ENCODE measurements at regions not wholly inside any gene's neighbourhood (a gene's known extent, or its start where the extent isn't known, plus 50 kb on each side); places are given as distances from the start of the nearest gene placed in this dataset.

- no peak for DNase-seq
Observed at GRCh38 chr4:160887668-160888067, 1276.1 kb downstream of the FSTL5 start.

GRCh38 chr4:160894128-160894527 lies 1269.7 kb downstream of the FSTL5 start:
- DNase-seq = no peak

- no peak for DNase-seq
Observed at GRCh38 chr4:160894809-160895208, 1269.0 kb downstream of the FSTL5 start.

- DNase-seq = no peak
Observed at GRCh38 chr4:160927311-160927710, 1236.5 kb downstream of the FSTL5 start.

GRCh38 chr4:160928482-160928881 lies 1235.3 kb downstream of the FSTL5 start:
- DNase-seq = no peak

- DNase-seq = no peak
Observed at GRCh38 chr4:160947653-160948052, 1216.1 kb downstream of the FSTL5 start.

GRCh38 chr4:160956875-160957274 lies 1206.9 kb downstream of the FSTL5 start:
- DNase-seq = no peak

GRCh38 chr4:160969925-160970324 lies 1193.9 kb downstream of the FSTL5 start:
- no peak for DNase-seq

- no peak for DNase-seq
Observed at GRCh38 chr4:160980091-160980490, 1183.7 kb downstream of the FSTL5 start.

GRCh38 chr4:160981083-160981482 lies 1182.7 kb downstream of the FSTL5 start:
- no peak for DNase-seq

- no peak for DNase-seq
Observed at GRCh38 chr4:160983035-160983434, 1180.8 kb downstream of the FSTL5 start.

- DNase-seq = no peak
Observed at GRCh38 chr4:161002386-161002785, 1161.4 kb downstream of the FSTL5 start.

GRCh38 chr4:161003418-161004057 lies 1160.3 kb downstream of the FSTL5 start:
- no peak for DNase-seq

- no peak for DNase-seq
Observed at GRCh38 chr4:161005746-161006145, 1158.1 kb downstream of the FSTL5 start.

GRCh38 chr4:161008527-161008926 lies 1155.3 kb downstream of the FSTL5 start:
- DNase-seq = no peak

GRCh38 chr4:161010227-161010626 lies 1153.6 kb downstream of the FSTL5 start:
- no peak for DNase-seq
